ENCODE measurements at regions not wholly inside any gene's neighbourhood (a gene's known extent, or its start where the extent isn't known, plus 50 kb on each side); places are given as distances from the start of the nearest gene placed in this dataset.

DNA sequence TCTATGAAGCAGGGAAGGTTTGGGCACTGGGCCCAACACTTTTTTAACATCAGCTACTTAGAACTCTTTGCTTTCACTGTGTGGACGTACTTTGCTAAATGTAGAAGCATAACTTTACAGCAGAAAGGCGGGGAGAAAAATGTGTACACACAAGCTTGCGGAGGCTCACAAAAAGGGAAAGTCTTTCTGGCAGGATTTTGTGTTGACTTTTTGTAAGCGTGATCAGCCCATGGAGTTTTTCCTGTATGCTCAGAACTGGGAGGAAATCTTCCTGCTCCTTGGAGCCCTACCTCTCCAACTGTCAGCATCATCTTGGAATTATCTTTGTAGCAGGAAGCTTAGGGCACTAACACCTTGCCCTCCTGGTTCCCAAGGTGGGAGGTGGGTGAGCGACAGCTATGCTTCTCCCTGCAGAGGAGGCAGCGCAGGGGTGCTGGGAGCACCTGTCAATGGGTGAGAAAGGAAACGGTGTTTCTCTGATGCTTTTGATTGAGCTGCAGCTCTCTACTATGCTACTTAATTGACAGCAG is 321.9 kb downstream of the GADD45G start:
- Histone ChIP-seq H3K4me1 (ENCODE audit: control insufficient read depth, insufficient read depth, low read length) (no peaks in the 10 kb centered on the region), H3K9ac (ENCODE audit: low read depth, low read length) (no peak overlapping the region), H3K4me3 (ENCODE audit: low read depth, low read length) (no peak overlapping the region), H3K9me3 (ENCODE audit: control insufficient read depth, insufficient read depth, low read length) (no peaks in the 10 kb centered on the region), H3K36me3 (ENCODE audit: control insufficient read depth, insufficient read depth, low read length) (no peaks in the 10 kb centered on the region), H3K27me3 (ENCODE audit: control insufficient read depth, insufficient read depth, low read length) (no peaks in the 10 kb centered on the region), H3K27ac (ENCODE audit: low read depth, low read length) (no peak overlapping the region)

DNA sequence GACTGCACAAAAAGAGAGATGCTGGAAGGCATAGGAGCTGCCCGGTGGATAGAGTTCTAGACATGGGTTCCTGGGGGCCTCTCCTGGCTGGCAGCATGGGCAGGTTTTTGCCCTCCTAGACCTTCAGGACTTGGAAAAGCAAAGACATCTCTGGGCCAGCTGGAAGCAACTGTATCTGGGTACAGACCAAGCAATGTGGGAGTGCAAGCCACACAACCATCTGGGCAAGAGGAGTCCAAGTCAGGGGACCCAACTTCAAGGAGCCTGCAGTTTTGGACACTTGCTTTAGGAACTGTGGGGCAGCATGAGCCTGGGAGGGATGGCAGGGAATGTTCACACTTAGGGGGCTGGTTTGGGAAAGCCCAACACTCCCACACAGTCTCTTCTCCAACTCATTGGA is 323.3 kb downstream of the GADD45G start:
- Histone ChIP-seq H3K27ac (ENCODE audit: low read depth, low read length) (no peak overlapping the region), H3K9me3 (ENCODE audit: control insufficient read depth, insufficient read depth, low read length) (no peaks in the 10 kb centered on the region), H3K36me3 (ENCODE audit: control insufficient read depth, insufficient read depth, low read length) (no peaks in the 10 kb centered on the region), H3K4me1 (ENCODE audit: control insufficient read depth, insufficient read depth, low read length) (no peaks in the 10 kb centered on the region), H3K4me3 (ENCODE audit: low read depth, low read length) (no peak overlapping the region), H3K9ac (ENCODE audit: low read depth, low read length) (no peak overlapping the region), H3K27me3 (ENCODE audit: control insufficient read depth, insufficient read depth, low read length) (no peaks in the 10 kb centered on the region)

GRCh38 chr9:89928521-89929275 is 323.9 kb downstream of the GADD45G start:
- H3K4me1 ChIP-seq (ENCODE audit: control insufficient read depth, insufficient read depth, low read length) = no peaks in the 10 kb centered on the region
- H3K4me3 ChIP-seq (ENCODE audit: low read depth, low read length) = no peak overlapping the region
- H3K36me3 ChIP-seq (ENCODE audit: control insufficient read depth, insufficient read depth, low read length) = no peaks in the 10 kb centered on the region
- H3K27ac ChIP-seq (ENCODE audit: low read depth, low read length) = no peak overlapping the region
- H3K27me3 ChIP-seq (ENCODE audit: control insufficient read depth, insufficient read depth, low read length) = no peaks in the 10 kb centered on the region
- H3K9me3 ChIP-seq (ENCODE audit: control insufficient read depth, insufficient read depth, low read length) = no peaks in the 10 kb centered on the region
- no peak overlapping the region for H3K9ac ChIP-seq (ENCODE audit: low read depth, low read length)

- Histone ChIP-seq H3K27ac (ENCODE audit: low read depth, low read length) (no peak overlapping the region), H3K9ac (ENCODE audit: low read depth, low read length) (no peak overlapping the region), H3K9me3 (ENCODE audit: control insufficient read depth, insufficient read depth, low read length) (no peaks in the 10 kb centered on the region), H3K27me3 (ENCODE audit: control insufficient read depth, insufficient read depth, low read length) (no peaks in the 10 kb centered on the region), H3K4me3 (ENCODE audit: low read depth, low read length) (no peak overlapping the region), H3K4me1 (ENCODE audit: control insufficient read depth, insufficient read depth, low read length) (no peaks in the 10 kb centered on the region), H3K36me3 (ENCODE audit: control insufficient read depth, insufficient read depth, low read length) (no peaks in the 10 kb centered on the region)
Observed at GRCh38 chr9:89929315-89929672, 324.5 kb downstream of the GADD45G start.

- Histone ChIP-seq H3K36me3 (ENCODE audit: control insufficient read depth, insufficient read depth, low read length) (no peaks in the 10 kb centered on the region), H3K4me3 (ENCODE audit: low read depth, low read length) (no peak overlapping the region)
Observed at GRCh38 chr9:89929673-89930480, 325.1 kb downstream of the GADD45G start.

GRCh38 chr9:89933578-89933977 is 328.8 kb downstream of the GADD45G start:
- H3K9ac ChIP-seq (ENCODE audit: low read depth, low read length) = no peak overlapping the region
- no peaks in the 10 kb centered on the region for H3K4me1 ChIP-seq (ENCODE audit: control insufficient read depth, insufficient read depth, low read length)
- no peaks in the 10 kb centered on the region for H3K27me3 ChIP-seq (ENCODE audit: control insufficient read depth, insufficient read depth, low read length)
- no peaks in the 10 kb centered on the region for H3K9me3 ChIP-seq (ENCODE audit: control insufficient read depth, insufficient read depth, low read length)
- H3K27ac ChIP-seq (ENCODE audit: low read depth, low read length) = no peak overlapping the region
- H3K36me3 ChIP-seq (ENCODE audit: control insufficient read depth, insufficient read depth, low read length) = no peaks in the 10 kb centered on the region
- no peak overlapping the region for H3K4me3 ChIP-seq (ENCODE audit: low read depth, low read length)

More at GRCh38 chr9:89929673-89930480, 325.1 kb downstream of the GADD45G start:
- H3K9ac ChIP-seq (ENCODE audit: low read depth, low read length) = no peak overlapping the region
- H3K27ac ChIP-seq (ENCODE audit: low read depth, low read length) = no peak overlapping the region
- no peaks in the 10 kb centered on the region for H3K9me3 ChIP-seq (ENCODE audit: control insufficient read depth, insufficient read depth, low read length)
- no peaks in the 10 kb centered on the region for H3K4me1 ChIP-seq (ENCODE audit: control insufficient read depth, insufficient read depth, low read length)
- no peaks in the 10 kb centered on the region for H3K27me3 ChIP-seq (ENCODE audit: control insufficient read depth, insufficient read depth, low read length)

GRCh38 chr9:89935115-89935514 is 330.3 kb downstream of the GADD45G start:
- Histone ChIP-seq H3K4me3 (ENCODE audit: low read depth, low read length) (no peak overlapping the region), H3K9ac (ENCODE audit: low read depth, low read length) (no peak overlapping the region), H3K36me3 (ENCODE audit: control insufficient read depth, insufficient read depth, low read length) (no peaks in the 10 kb centered on the region), H3K27me3 (ENCODE audit: control insufficient read depth, insufficient read depth, low read length) (no peaks in the 10 kb centered on the region), H3K9me3 (ENCODE audit: control insufficient read depth, insufficient read depth, low read length) (no peaks in the 10 kb centered on the region), H3K27ac (ENCODE audit: low read depth, low read length) (no peak overlapping the region), H3K4me1 (ENCODE audit: control insufficient read depth, insufficient read depth, low read length) (no peaks in the 10 kb centered on the region)

DNA sequence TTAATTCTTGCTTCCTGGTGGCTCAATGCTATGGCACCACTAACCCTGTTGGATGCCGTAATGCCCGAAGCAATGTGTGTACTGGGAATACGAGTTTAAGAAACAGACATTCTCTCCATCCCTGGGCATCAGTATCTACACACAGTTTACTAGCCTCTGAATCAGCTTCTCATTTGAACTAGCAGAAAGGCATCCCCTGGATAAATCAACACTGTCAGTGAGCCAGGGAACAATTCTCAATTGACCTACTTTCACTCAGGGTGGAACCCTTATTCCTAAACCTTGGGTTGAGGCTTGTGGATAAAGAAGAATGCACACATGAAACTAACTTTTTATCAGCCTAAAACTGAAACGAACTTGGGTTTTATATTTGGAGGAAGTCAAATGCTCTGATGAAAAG is 331.0 kb downstream of the GADD45G start:
- Histone ChIP-seq H3K9me3 (ENCODE audit: control insufficient read depth, insufficient read depth, low read length) (no peaks in the 10 kb centered on the region), H3K36me3 (ENCODE audit: control insufficient read depth, insufficient read depth, low read length) (no peaks in the 10 kb centered on the region), H3K9ac (ENCODE audit: low read depth, low read length) (no peak overlapping the region), H3K27ac (ENCODE audit: low read depth, low read length) (no peak overlapping the region), H3K27me3 (ENCODE audit: control insufficient read depth, insufficient read depth, low read length) (no peaks in the 10 kb centered on the region), H3K4me1 (ENCODE audit: control insufficient read depth, insufficient read depth, low read length) (no peaks in the 10 kb centered on the region), H3K4me3 (ENCODE audit: low read depth, low read length) (no peak overlapping the region)

GRCh38 chr9:89937051-89937450 is 332.2 kb downstream of the GADD45G start:
- Histone ChIP-seq H3K27ac (ENCODE audit: low read depth, low read length) (no peak overlapping the region), H3K9me3 (ENCODE audit: control insufficient read depth, insufficient read depth, low read length) (no peaks in the 10 kb centered on the region), H3K9ac (ENCODE audit: low read depth, low read length) (no peak overlapping the region), H3K27me3 (ENCODE audit: control insufficient read depth, insufficient read depth, low read length) (no peaks in the 10 kb centered on the region), H3K4me3 (ENCODE audit: low read depth, low read length) (no peak overlapping the region), H3K4me1 (ENCODE audit: control insufficient read depth, insufficient read depth, low read length) (no peaks in the 10 kb centered on the region), H3K36me3 (ENCODE audit: control insufficient read depth, insufficient read depth, low read length) (no peaks in the 10 kb centered on the region)

- Histone ChIP-seq H3K9ac (ENCODE audit: low read depth, low read length) (no peak overlapping the region), H3K4me1 (ENCODE audit: control insufficient read depth, insufficient read depth, low read length) (no peaks in the 10 kb centered on the region), H3K36me3 (ENCODE audit: control insufficient read depth, insufficient read depth, low read length) (no peaks in the 10 kb centered on the region), H3K4me3 (ENCODE audit: low read depth, low read length) (no peak overlapping the region), H3K27ac (ENCODE audit: low read depth, low read length) (no peak overlapping the region), H3K27me3 (ENCODE audit: control insufficient read depth, insufficient read depth, low read length) (no peaks in the 10 kb centered on the region), H3K9me3 (ENCODE audit: control insufficient read depth, insufficient read depth, low read length) (no peaks in the 10 kb centered on the region)
Observed at GRCh38 chr9:89939181-89939580, 334.4 kb downstream of the GADD45G start.

GRCh38 chr9:89939626-89940292 is 334.9 kb downstream of the GADD45G start:
- Histone ChIP-seq H3K27me3 (ENCODE audit: control insufficient read depth, insufficient read depth, low read length) (no peaks in the 10 kb centered on the region), H3K27ac (ENCODE audit: low read depth, low read length) (no peak overlapping the region), H3K9me3 (ENCODE audit: control insufficient read depth, insufficient read depth, low read length) (no peaks in the 10 kb centered on the region), H3K4me3 (ENCODE audit: low read depth, low read length) (no peak overlapping the region), H3K36me3 (ENCODE audit: control insufficient read depth, insufficient read depth, low read length) (no peaks in the 10 kb centered on the region), H3K9ac (ENCODE audit: low read depth, low read length) (no peak overlapping the region), H3K4me1 (ENCODE audit: control insufficient read depth, insufficient read depth, low read length) (no peaks in the 10 kb centered on the region)
